Stimulated activated CD4-positive, alpha-beta T cell treated with anti-CD3 and anti-CD28 coated beads, Interleukin-4, amount 100 ng/mL, for 48 hours (primary cell): ENCODE measurements at regions not wholly inside any gene's neighbourhood (a gene's known extent, or its start where the extent isn't known, plus 50 kb on each side); places are given as distances from the start of the nearest gene placed in this dataset.
"Not testable (repeated sequence)": the region's sequence is repeated elsewhere in the genome, so short reads cannot be mapped to it uniquely, and the experiment has no call there.

ENCODE experiments used
- DNase-seq, 2 donors: peaks; one replicate each; pipeline ENCODE4 v3.0.0-alpha.2; 2020; ENCODE audit warnings: low read depth in 2 of 2

GRCh38 chr10:64014281-64014680 is 493.1 kb downstream of the REEP3 start:
- DNase-seq, result no peak

GRCh38 chr10:64023926-64024470 is 502.8 kb downstream of the REEP3 start:
- DNase-seq, result no peak

DNA sequence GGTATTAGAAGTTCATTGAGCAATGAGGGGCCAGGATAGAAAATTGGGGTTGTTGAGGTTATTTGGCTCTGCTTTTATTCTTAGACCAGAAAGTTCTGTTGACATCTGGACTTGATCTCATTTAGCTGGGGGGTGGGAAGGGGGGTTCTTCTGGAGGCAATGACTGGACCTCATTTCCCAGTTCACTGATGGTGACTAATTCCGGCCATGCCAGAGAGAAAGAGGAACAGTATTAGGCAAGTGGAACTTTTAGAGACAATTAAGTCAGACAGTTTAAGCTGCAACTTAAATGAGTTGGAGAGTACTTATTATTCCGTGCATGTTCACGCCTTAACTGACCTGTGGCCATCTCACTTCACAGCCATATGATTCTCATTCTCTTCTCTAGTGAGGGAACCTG is 512.5 kb downstream of the REEP3 start:
- no peak for DNase-seq

DNA sequence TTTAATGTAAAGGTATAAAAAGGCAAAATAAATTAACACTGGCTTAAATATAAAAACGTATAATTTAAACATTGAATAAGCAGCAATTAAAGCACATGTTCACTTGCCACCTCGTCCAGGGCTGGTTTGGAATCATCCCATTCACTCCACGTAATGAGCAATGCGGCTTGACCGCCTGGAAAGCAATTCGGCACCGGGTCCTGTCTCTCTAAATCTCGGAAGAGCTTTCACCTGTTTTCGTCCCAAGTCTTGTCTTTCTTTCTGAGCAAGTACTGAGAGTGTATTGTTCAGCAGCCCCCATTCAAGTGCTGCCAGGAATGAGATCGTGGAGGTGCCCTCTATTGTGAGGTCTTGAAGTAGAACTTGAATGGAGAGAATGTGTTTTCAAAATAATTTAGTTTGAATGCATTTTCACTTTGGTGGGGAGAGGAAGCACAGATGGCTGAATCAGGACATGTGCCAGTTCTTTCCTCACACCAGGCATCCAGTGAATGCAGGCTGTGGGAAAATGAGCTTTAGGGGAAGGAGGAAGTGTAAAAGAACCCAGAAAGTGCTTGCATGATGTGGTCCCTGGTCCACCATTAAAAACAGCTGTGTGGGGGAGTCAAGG is 515.2 kb downstream of the REEP3 start:
- no peak for DNase-seq

DNA sequence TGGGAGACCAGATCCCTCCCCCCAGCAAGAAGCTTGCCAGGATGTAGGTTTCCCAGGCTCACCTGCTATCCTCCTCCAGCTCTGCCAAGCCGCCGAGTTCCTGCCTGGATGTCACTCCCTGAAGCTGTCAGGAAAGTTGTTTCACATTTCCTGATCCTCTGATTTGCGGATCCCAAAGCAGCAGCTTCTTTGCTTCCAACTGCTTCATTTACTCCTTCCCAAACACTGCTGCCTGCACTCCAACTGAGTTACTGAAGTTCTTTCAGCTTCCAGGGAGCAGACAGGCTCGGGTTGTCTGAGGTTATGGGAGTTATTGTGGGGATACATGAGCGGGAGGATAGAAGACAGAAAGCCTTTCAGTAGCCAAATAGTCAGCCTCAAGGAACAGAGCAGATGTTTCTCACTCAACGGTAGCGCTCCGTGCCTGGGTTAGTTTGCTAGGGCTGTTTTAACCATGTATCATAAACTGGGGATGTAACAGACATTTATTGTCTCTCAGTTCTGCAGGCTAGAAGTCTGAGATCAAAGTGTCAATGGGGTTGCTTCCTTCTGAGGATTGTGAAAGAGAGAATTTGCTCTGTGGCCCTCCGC is 516.0 kb downstream of the REEP3 start:
- no peak for DNase-seq

- no peak for DNase-seq
Observed at GRCh38 chr10:64038107-64038506, 516.9 kb downstream of the REEP3 start.

- no peak for DNase-seq
Observed at GRCh38 chr10:64039198-64039597, 518.0 kb downstream of the REEP3 start.

GRCh38 chr10:64040781-64041180 is 519.6 kb downstream of the REEP3 start:
- no peak for DNase-seq

GRCh38 chr10:64041185-64041988 is 520.2 kb downstream of the REEP3 start:
- DNase-seq, result peak; percentile 63 to 74

DNA sequence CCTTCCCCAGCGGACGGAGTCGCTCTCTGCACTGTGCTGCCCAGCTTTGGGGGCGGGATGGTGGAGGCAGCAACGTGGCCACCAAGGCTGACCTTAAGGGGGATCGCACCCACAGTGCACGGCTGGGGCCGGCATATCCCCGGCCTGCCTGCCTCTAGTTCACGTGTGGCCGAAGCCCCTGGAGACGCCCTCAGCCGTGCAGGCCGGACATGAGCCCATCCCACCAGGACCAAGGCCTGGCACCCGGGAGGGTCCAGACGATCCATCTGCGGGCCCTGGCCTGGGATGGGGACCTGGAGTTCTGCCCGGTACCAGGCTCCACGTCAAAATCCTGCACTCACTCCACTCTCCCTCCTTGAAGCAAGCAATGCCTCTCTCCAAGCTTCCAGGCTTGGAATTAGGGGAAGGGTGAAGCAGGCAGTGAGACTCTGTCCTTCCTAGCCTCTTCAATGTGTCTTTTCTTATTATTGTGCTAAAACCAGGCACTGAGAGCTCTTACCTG is 520.8 kb downstream of the REEP3 start:
- no peak for DNase-seq

DNA sequence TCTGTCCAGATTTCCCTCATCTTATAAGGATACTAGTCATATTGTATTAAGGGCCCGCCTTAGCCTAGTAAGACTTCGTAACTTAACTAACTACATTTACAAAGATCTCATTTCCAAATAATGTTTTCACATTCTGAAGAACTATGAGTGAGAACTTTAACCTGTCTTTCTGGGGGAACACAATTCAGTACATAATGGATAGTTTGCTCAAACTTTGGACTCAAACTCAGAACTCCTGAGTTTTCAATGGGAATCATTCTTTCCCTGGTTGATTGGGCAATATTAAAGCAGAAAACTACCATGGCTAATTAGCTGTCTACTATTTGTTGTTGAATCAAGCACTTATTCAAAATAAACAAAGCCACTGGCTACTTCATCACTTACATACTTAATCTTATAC is 522.9 kb downstream of the REEP3 start:
- no peak for DNase-seq

DNA sequence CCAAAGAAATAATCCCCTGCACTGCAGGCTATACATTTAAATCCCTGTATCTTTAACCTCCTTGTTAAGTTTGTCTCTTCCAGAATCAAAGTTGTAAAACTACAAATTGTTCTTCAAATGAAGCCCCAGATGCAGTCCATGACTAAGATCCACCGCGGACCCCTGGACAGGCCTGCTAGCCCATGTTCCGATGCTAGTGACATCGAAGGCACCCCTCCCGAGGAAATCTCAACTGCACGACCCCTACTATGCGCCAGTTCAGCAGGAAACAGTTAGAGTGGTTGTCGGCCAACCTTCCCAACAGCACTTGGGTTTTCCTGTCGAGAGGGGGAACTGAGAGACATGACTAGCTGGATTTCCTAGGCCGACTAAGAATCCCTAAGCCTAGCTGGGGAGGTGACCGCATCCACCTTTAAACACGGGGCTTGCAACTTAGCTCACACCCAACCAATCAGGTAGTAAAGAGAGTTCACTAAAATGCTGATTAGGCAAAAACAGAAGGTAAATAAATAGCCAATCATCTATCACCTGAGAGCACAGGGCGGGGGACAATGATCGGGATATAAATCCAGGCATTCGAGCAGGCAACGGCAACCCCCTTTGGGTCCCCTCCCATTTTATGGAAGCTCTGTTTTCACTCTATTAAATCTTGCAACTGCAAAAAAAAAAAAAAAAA is 523.9 kb downstream of the REEP3 start:
- not testable (repeated sequence) for DNase-seq

DNA sequence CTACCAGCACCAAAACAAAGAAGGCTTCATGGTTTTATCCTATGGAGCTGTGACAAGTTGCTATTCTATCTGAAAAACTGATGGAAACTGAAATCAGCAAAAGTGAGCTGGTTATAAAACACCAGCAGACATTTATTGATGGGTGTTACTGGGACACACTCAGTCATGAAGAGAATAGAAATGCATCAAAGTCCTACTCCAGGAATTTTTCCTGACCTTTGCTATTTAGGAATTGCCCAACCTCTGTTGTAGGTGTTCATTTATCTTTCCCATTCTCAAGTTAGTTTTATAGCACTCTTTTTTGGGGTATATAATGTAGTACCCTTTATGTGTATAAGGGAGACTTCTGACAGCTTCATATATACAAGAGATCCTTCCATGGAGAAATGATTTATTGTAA is 533.2 kb downstream of the REEP3 start:
- no peak for DNase-seq

DNA sequence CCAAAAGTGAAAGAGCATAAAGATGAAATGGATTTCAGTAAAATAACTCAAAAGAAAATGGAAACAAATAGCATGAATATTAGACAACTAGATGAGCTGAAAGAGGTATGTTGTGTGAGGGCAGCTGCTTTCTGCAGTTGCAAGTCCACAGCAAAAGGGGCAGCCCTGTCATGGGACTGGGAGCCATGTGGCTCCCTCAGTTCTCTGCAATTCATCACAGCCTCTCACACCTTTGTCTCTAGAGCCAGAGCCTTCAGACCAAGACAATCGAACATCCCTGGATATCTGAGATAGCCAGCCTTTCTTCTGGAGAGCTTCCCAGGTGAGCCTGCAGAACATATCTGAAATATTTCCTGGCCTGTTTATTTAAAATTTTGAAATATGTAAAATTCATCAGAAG is 538.7 kb downstream of the REEP3 start:
- DNase-seq, result no peak

GRCh38 chr10:64060389-64060788 is 539.2 kb downstream of the REEP3 start:
- no peak for DNase-seq

GRCh38 chr10:64062793-64063192 is 541.6 kb downstream of the REEP3 start:
- no peak for DNase-seq

DNA sequence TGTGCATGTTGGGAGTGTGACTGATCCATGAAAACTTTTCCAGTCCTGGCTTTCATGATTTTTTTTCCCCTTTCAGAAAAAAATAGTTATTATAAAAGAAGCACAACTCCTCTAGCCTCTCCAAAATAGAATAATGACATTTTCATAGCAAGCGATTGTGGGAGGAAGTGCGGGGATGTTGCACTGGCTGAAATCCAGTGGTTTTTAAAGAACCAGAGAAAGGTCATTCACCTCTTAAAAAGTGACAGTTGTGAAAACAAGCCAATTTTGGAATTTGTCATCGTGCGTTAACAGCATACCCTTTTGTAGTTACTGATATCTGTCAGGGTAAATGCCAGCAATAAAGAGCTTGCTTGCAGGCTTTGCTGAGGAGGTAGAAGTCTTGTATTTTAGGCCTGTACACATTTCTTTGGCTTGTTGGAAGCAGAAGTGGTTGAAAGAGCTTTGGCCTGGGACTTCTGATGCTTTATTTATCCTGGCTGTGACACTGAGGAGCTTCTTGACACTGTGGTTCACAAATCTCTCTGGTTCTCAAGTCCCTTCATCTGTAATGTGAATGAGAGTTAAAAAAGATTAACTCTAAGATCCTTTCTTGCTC is 545.9 kb downstream of the REEP3 start:
- DNase-seq, result no peak

GRCh38 chr10:64067859-64068258 is 546.7 kb downstream of the REEP3 start:
- DNase-seq, result no peak

- DNase-seq, result no peak
Observed at GRCh38 chr10:64070241-64070640, 549.0 kb downstream of the REEP3 start.

GRCh38 chr10:64071218-64071617 is 550.0 kb downstream of the REEP3 start:
- DNase-seq, result no peak

DNA sequence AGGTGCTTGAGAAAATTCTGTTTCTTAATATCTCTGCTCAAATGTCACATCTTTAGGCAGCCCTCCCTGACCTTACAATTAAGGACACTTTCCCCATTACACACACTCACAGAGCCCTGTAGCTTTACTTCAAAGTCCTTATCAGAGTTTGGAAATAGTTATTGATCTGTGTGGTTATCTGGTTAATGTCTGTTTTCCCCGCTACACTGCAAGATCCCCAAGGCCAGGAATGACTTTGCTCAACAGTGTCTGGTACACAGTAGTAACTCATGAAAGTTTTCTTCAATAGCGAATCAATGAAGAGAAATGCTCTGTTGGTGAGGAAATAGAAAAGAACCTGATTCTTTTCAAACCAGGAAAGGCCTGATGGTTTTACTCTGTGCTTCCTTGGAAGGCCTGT is 554.4 kb downstream of the REEP3 start:
- no peak for DNase-seq
